MM.1S (cell line): ENCODE measurements at regions not wholly inside any gene's neighbourhood (a gene's known extent, or its start where the extent isn't known, plus 50 kb on each side); places are given as distances from the start of the nearest gene placed in this dataset.

Source experiments
- DNase-seq: peaks from one replicate; pipeline ENCODE4 v3.0.0-alpha.2; 2015
- H2AFZ ChIP-seq: fragments of 300-600 bp; sonication (generic); 2 replicates; pipeline ENCODE4 v1.6.0; 2016; ENCODE audit warnings: antibody characterized with exemption, low read length
- H3F3A ChIP-seq: fragments of 300-600 bp; sonication (generic); 2 replicates; pipeline ENCODE4 v1.6.1; 2016; ENCODE audit warnings: mild to moderate bottlenecking, antibody characterized with exemption, low read length, moderate library complexity, mixed read lengths; ENCODE audit not compliant: insufficient read depth
- H3K27ac ChIP-seq: fragments of 300-600 bp; sonication (generic); 2 replicates; pipeline ENCODE4 v1.5.1; 2016; ENCODE audit warnings: mild to moderate bottlenecking, low read length
- H3K27me3 ChIP-seq: fragments of 300-600 bp; sonication (generic); replicated peaks from 2 replicates; pipeline ENCODE4 v1.6.0; 2016; ENCODE audit warnings: low read length; ENCODE audit not compliant: insufficient read depth
- H3K36me3 ChIP-seq: fragments of 300-600 bp; sonication (generic); replicated peaks from 2 replicates; pipeline ENCODE4 v1.6.1; 2016; ENCODE audit warnings: mild to moderate bottlenecking, low read length, mixed read lengths; ENCODE audit not compliant: insufficient read depth
- H3K4me1 ChIP-seq: fragments of 300-600 bp; sonication (generic); 2 replicates; pipeline ENCODE4 v1.6.1; 2016; ENCODE audit warnings: low read length, mixed read lengths
- H3K4me2 ChIP-seq: fragments of 300-600 bp; sonication (generic); 2 replicates; pipeline ENCODE4 v1.6.0; 2016; ENCODE audit warnings: low read depth, low read length
- H3K4me3 ChIP-seq: fragments of 300-600 bp; sonication (generic); 2 replicates; pipeline ENCODE4 v1.5.1; 2016; ENCODE audit warnings: low read length, mixed read lengths
- H3K79me2 ChIP-seq: fragments of 300-600 bp; sonication (generic); 2 replicates; pipeline ENCODE4 v1.6.1; 2016; ENCODE audit warnings: mixed run types, low read length, mixed read lengths
- H3K9ac ChIP-seq: fragments of 300-600 bp; sonication (generic); 2 replicates; pipeline ENCODE4 v1.6.1; 2016; ENCODE audit warnings: low read length, mixed read lengths
- H3K9me2 ChIP-seq: fragments of 300-600 bp; sonication (generic); replicated peaks from 2 replicates; pipeline ENCODE4 v1.6.1; 2016; ENCODE audit warnings: mild to moderate bottlenecking, low read length, mixed read lengths; ENCODE audit not compliant: insufficient read depth
- H3K9me3 ChIP-seq: fragments of 300-600 bp; sonication (generic); replicated peaks from 2 replicates; pipeline ENCODE4 v1.6.1; 2016; ENCODE audit warnings: mild to moderate bottlenecking, low read length, mixed read lengths; ENCODE audit not compliant: insufficient read depth
- H4K20me1 ChIP-seq: fragments of 300-600 bp; sonication (generic); 2 replicates; pipeline ENCODE4 v1.6.1; 2016; ENCODE audit warnings: mild to moderate bottlenecking, low read length, moderate library complexity, mixed read lengths; ENCODE audit not compliant: insufficient read depth
- EZH2 ChIP-seq: fragments of 300-600 bp; sonication (generic); optimal IDR thresholded peaks from 2 replicates; pipeline ENCODE3; 2017; ENCODE audit warnings: low read depth, mild to moderate bottlenecking, antibody characterized with exemption, low read length, mixed read lengths
- EZH2phosphoT487 ChIP-seq: fragments of 300-600 bp; sonication (generic); IDR thresholded peaks from 2 replicates; pipeline ENCODE4 v1.6.1; 2018; ENCODE audit warnings: antibody characterized with exemption, low read length
- TF ChIP-seq, protein P1 (sequence below): fragments of 300-600 bp; sonication (generic); IDR thresholded peaks from 2 replicates; pipeline ENCODE4 v1.5.1; 2016; ENCODE audit warnings: antibody characterized with exemption, low read length, mixed read lengths

- no peak overlapping the region for H3K9ac ChIP-seq
- H3K4me1 ChIP-seq: no peaks in the 10 kb centered on the region
- no peak overlapping the region for H2AFZ ChIP-seq
- no peaks in the 10 kb centered on the region for H3K79me2 ChIP-seq
- H3K9me2 ChIP-seq: no peaks in the 10 kb centered on the region
- H4K20me1 ChIP-seq: no peaks in the 10 kb centered on the region
- no peak overlapping the region for H3K4me2 ChIP-seq
- H3K36me3 ChIP-seq: no peaks in the 10 kb centered on the region
- DNase-seq: no peak
- no peak overlapping the region for H3K27ac ChIP-seq
- no peak overlapping the region for H3K4me3 ChIP-seq
- H3K27me3 ChIP-seq: no peaks in the 10 kb centered on the region
- no peaks in the 10 kb centered on the region for H3K9me3 ChIP-seq
- TF ChIP-seq EZH2phosphoT487 (no peak), EZH2 (no peak)
- TF ChIP-seq, protein P1, sequence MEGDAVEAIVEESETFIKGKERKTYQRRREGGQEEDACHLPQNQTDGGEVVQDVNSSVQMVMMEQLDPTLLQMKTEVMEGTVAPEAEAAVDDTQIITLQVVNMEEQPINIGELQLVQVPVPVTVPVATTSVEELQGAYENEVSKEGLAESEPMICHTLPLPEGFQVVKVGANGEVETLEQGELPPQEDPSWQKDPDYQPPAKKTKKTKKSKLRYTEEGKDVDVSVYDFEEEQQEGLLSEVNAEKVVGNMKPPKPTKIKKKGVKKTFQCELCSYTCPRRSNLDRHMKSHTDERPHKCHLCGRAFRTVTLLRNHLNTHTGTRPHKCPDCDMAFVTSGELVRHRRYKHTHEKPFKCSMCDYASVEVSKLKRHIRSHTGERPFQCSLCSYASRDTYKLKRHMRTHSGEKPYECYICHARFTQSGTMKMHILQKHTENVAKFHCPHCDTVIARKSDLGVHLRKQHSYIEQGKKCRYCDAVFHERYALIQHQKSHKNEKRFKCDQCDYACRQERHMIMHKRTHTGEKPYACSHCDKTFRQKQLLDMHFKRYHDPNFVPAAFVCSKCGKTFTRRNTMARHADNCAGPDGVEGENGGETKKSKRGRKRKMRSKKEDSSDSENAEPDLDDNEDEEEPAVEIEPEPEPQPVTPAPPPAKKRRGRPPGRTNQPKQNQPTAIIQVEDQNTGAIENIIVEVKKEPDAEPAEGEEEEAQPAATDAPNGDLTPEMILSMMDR: no peak
- no peaks in the 10 kb centered on the region for H3F3A ChIP-seq
Measured at GRCh38 chr10:45241865-45242520, 73.4 kb downstream of the OR13A1 start.

DNA sequence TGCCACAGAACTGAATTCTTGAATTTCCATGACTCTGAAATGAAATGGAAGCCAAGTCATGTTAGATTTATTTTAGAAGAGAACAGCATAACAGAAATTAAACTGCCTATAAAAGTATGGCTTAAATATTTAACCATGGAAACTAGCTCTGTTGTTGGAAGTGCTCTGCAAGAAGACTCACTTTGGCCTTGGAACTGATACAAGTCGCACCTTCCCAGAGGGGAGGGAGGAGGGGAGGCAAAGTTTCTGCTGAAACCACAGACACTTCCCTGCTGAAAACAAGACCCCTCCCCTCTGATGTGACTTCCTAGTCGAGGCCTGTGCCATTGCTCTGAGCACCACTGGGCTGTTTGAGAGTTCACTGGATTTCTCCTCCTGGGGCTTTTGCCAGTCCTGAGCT lies 72.1 kb downstream of the OR13A1 start:
- H3K9me2 ChIP-seq: no peaks in the 10 kb centered on the region
- no peak for DNase-seq
- no peaks in the 10 kb centered on the region for H3K4me1 ChIP-seq
- H3K4me3 ChIP-seq: no peak overlapping the region
- H3K79me2 ChIP-seq: no peaks in the 10 kb centered on the region
- no peak overlapping the region for H3K27ac ChIP-seq
- H4K20me1 ChIP-seq: no peaks in the 10 kb centered on the region
- no peaks in the 10 kb centered on the region for H3F3A ChIP-seq
- TF ChIP-seq, protein P1: no peak
- no peak for TF ChIP-seq EZH2phosphoT487
- no peak for TF ChIP-seq EZH2
- no peaks in the 10 kb centered on the region for H3K9me3 ChIP-seq
- no peak overlapping the region for H3K9ac ChIP-seq
- H3K36me3 ChIP-seq: no peaks in the 10 kb centered on the region
- no peak overlapping the region for H3K4me2 ChIP-seq
- no peak overlapping the region for H2AFZ ChIP-seq
- no peaks in the 10 kb centered on the region for H3K27me3 ChIP-seq

GRCh38 chr10:45246522-45246921 lies 68.9 kb downstream of the OR13A1 start:
- Histone ChIP-seq H4K20me1 (no peaks in the 10 kb centered on the region), H3K4me2 (no peak overlapping the region), H3K4me3 (no peak overlapping the region), H3K9me3 (no peaks in the 10 kb centered on the region), H3K27ac (no peak overlapping the region), H3K27me3 (no peaks in the 10 kb centered on the region), H3F3A (no peaks in the 10 kb centered on the region), H3K9ac (no peak overlapping the region), H3K9me2 (no peaks in the 10 kb centered on the region), H3K4me1 (no peaks in the 10 kb centered on the region), H3K79me2 (no peaks in the 10 kb centered on the region), H3K36me3 (no peaks in the 10 kb centered on the region), H2AFZ (no peak overlapping the region)
- DNase-seq: no peak
- TF ChIP-seq, protein P1: no peak
- TF ChIP-seq EZH2: no peak
- TF ChIP-seq EZH2phosphoT487: no peak
